ENCODE measurements at regions not wholly inside any gene's neighbourhood (a gene's known extent, or its start where the extent isn't known, plus 50 kb on each side); places are given as distances from the start of the nearest gene placed in this dataset.

GRCh38 chr10:42898037-42898960 lies 115.7 kb downstream of the BMS1 start:
- TF ChIP-seq POLR2AphosphoS5 (IDR thresholded peaks at IDR 0.05; ENCODE audit: low read depth, low read length) (no peak), POLR2A (IDR thresholded peaks at IDR 0.05; ENCODE audit: low read depth, low read length) (no peak), TAF1 (IDR thresholded peaks at IDR 0.05; ENCODE audit: borderline replicate concordance, low read depth, low read length) (no peak)

All from GM12892 (cell line).